Upper lobe of left lung (tissue), 4 donors: ENCODE measurements at regions not wholly inside any gene's neighbourhood (a gene's known extent, or its start where the extent isn't known, plus 50 kb on each side); places are given as distances from the start of the nearest gene placed in this dataset.

ENCODE experiments used
- EP300 ChIP-seq, 4 donors: sonication (generic); formaldehyde crosslinking; IDR thresholded peaks; one replicate each; pipeline ENCODE4 v1.5.1; 2017; ENCODE audit warnings: antibody characterized with exemption in 4 of 4, control low read depth in 2 of 4
- POLR2A ChIP-seq, 4 donors: fragments of 450-650 bp; IDR thresholded peaks; one replicate each; pipeline ENCODE4 v1.5.1; 2016 to 2017; ENCODE audit warnings: antibody characterized with exemption in 4 of 4, mild to moderate bottlenecking in 2 of 4
- POLR2AphosphoS5 ChIP-seq, 2 donors: sonication (generic); formaldehyde crosslinking; IDR thresholded peaks; one replicate each; pipeline ENCODE4 v1.5.1; 2017; ENCODE audit warnings: antibody characterized with exemption in 2 of 2
- TF ChIP-seq, protein P1 (sequence below), 6 experiments: fragments of 450-650 bp in 4 of 6; fragments of 200-600 bp in 2 of 6; sonication (generic) in 2 of 6; IDR thresholded peaks; one replicate each; pipeline ENCODE4 v1.5.1; 2016 to 2019; ENCODE audit warnings: antibody characterized with exemption in 6 of 6

DNA sequence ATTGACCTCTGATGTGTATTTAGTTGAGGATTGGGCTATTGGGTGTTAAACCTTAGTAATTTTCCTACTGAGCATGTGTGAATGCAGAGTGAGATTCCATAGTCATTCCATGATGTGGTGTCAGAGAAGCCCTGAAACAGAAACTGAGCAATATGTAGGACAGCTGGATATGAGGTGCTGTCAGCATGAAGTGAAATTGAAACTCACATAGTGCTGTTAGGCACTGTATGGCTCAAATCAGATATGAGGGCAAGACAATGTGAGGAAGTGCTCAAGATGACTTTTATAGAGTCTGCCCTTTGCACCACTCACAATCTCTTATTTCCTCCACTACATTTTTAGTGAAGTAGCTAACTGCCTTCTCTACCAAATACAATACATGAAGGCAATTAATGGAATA lies 188.3 kb downstream of the SH3BGRL start:
- TF ChIP-seq, protein P1, sequence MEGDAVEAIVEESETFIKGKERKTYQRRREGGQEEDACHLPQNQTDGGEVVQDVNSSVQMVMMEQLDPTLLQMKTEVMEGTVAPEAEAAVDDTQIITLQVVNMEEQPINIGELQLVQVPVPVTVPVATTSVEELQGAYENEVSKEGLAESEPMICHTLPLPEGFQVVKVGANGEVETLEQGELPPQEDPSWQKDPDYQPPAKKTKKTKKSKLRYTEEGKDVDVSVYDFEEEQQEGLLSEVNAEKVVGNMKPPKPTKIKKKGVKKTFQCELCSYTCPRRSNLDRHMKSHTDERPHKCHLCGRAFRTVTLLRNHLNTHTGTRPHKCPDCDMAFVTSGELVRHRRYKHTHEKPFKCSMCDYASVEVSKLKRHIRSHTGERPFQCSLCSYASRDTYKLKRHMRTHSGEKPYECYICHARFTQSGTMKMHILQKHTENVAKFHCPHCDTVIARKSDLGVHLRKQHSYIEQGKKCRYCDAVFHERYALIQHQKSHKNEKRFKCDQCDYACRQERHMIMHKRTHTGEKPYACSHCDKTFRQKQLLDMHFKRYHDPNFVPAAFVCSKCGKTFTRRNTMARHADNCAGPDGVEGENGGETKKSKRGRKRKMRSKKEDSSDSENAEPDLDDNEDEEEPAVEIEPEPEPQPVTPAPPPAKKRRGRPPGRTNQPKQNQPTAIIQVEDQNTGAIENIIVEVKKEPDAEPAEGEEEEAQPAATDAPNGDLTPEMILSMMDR (IDR thresholded peaks at IDR 0.05): no peak
- TF ChIP-seq POLR2AphosphoS5 (IDR thresholded peaks at IDR 0.05): no peak
- TF ChIP-seq EP300 (IDR thresholded peaks at IDR 0.05): no peak
- no peak for TF ChIP-seq POLR2A (IDR thresholded peaks at IDR 0.05)
